ENCODE measurements at regions not wholly inside any gene's neighbourhood (a gene's known extent, or its start where the extent isn't known, plus 50 kb on each side); places are given as distances from the start of the nearest gene placed in this dataset.

DNA sequence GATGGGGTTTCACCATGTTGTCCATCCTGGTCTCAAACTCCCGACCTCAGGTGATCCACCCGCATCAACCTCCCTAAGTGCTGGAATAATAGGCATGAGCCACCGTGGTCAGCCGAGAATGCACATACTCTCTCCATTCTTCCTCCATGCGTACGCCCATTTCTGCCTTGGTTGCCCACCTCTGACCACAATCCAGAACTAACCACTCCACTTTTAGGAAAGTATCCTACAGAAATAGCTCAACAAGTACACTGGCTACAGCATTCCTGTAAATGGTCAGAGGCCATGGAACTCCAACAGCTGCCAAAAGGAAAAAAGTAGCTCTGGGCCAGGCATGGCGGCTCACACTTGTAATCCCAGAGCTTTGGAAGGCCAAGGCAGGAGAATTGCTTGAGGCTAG, 60.7 kb downstream of the IRF2BPL start:
- BruUV-seq (replicated peaks): no TSS peak
- intact Hi-C loops (cut with micrococcal nuclease; ENCODE audit: unreplicated experiment): no loop called here
- CTCF ChIA-PET: interaction anchor here (0.9 to 2.8 kb wide), 4 partner anchors 54 to 102 kb away, joined by 3 to 9 read pairs (median 3); no protein-coding TSS in a partner anchor
- Histone ChIP-seq H3K27ac (ENCODE audit: control insufficient read depth, insufficient read depth) (no peak overlapping the region), H2AFZ (ENCODE audit: control insufficient read depth, low read depth, low read length) (no peak overlapping the region), H3K4me1 (ENCODE audit: control insufficient read depth, insufficient read depth, low read length) (peaks cover 27% of the 10 kb centered on the region), H3K4me3 (no peak overlapping the region), H3K9me3 (replicated peaks; ENCODE audit: control insufficient read depth, insufficient read depth, low read length) (no peaks in the 10 kb centered on the region), H3K79me2 (ENCODE audit: control insufficient read depth, insufficient read depth, low read length) (peaks cover 3% of the 10 kb centered on the region), H3K4me2 (ENCODE audit: control insufficient read depth, insufficient read depth) (no peak overlapping the region), H3K36me3 (ENCODE audit: control insufficient read depth in 2 of 2, insufficient read depth in 2 of 2, low read length in 1 of 2) (no peaks in the 10 kb centered on the region; a peak in 1 of 4 replicates), H4K20me1 (ENCODE audit: control insufficient read depth, insufficient read depth) (no peaks in the 10 kb centered on the region), H3K27me3 (replicated peaks in 1 of 2; ENCODE audit: control insufficient read depth in 2 of 2, insufficient read depth in 2 of 2, low read length in 1 of 2) (no peaks in the 10 kb centered on the region), H3K9ac (ENCODE audit: control insufficient read depth, insufficient read depth, low read length) (no peak overlapping the region)
- DNase-seq (ENCODE audit: low read depth, low spot score) (no peak), FAIRE-seq (no peak), ATAC-seq (no peak)
- in situ Hi-C loops (cut with MboI): no loop called here
- WGBS (ENCODE audit: insufficient coverage, insufficient replicate concordance, low lambda C conversion rate, missing lambda C conversion rate): 88% methylated on average over 7 of the region's 7 CpGs
- RAD21 ChIA-PET (ENCODE audit: unreplicated experiment): interaction anchor here (1.2 to 2.7 kb wide), 5 partner anchors 9 to 60 kb away, joined by 3 to 9 read pairs (median 6); no protein-coding TSS in a partner anchor
- POLR2A ChIA-PET: interaction anchor here (0.5 to 2.1 kb wide), 6 partner anchors 10 to 96 kb away, joined by 3 to 12 read pairs (median 4); no protein-coding TSS in a partner anchor
- SMC1A ChIA-PET (ENCODE audit: uncharacterized antibody, unreplicated experiment): interaction anchor here (1.7 kb wide), 1 partner anchor 10 kb away, joined by 10 read pairs; no protein-coding TSS in a partner anchor
- no peak for TF ChIP-seq WRNIP1 (IDR thresholded peaks at IDR 0.05; ENCODE audit: borderline replicate concordance, low read depth, low read length)
- no peak for TF ChIP-seq RAD21 (IDR thresholded peaks at IDR 0.05; ENCODE audit: insufficient read depth, low read depth, low read length)
- TF ChIP-seq BHLHE40 (IDR thresholded peaks at IDR 0.05; ENCODE audit: borderline replicate concordance in 1 of 2, low read depth in 2 of 2, low read length in 1 of 2): no peak
- no peak for TF ChIP-seq POLR2AphosphoS2 (IDR thresholded peaks at IDR 0.05; ENCODE audit: low read depth, low read length)
- TF ChIP-seq, protein P1, sequence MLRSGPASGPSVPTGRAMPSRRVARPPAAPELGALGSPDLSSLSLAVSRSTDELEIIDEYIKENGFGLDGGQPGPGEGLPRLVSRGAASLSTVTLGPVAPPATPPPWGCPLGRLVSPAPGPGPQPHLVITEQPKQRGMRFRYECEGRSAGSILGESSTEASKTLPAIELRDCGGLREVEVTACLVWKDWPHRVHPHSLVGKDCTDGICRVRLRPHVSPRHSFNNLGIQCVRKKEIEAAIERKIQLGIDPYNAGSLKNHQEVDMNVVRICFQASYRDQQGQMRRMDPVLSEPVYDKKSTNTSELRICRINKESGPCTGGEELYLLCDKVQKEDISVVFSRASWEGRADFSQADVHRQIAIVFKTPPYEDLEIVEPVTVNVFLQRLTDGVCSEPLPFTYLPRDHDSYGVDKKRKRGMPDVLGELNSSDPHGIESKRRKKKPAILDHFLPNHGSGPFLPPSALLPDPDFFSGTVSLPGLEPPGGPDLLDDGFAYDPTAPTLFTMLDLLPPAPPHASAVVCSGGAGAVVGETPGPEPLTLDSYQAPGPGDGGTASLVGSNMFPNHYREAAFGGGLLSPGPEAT (IDR thresholded peaks at IDR 0.05; ENCODE audit: low read depth): no peak
- TF ChIP-seq RFX5 (IDR thresholded peaks at IDR 0.05; ENCODE audit: low read depth, low read length): no peak
- TF ChIP-seq SMAD5 (IDR thresholded peaks at IDR 0.05; ENCODE audit: low read depth): no peak
- TF ChIP-seq, protein P2, sequence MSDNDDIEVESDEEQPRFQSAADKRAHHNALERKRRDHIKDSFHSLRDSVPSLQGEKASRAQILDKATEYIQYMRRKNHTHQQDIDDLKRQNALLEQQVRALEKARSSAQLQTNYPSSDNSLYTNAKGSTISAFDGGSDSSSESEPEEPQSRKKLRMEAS (IDR thresholded peaks at IDR 0.05; ENCODE audit: low read depth, low read length): no peak
- TF ChIP-seq CEBPB (IDR thresholded peaks at IDR 0.05; ENCODE audit: borderline replicate concordance in 1 of 2, low read depth in 2 of 2, low read length in 2 of 2): no peak
- TF ChIP-seq IKZF1 (conservative IDR thresholded peaks at IDR 0.05): no peak
- no peak for TF ChIP-seq RB1 (IDR thresholded peaks at IDR 0.05; ENCODE audit: borderline replicate concordance)
- TF ChIP-seq, protein P3, sequence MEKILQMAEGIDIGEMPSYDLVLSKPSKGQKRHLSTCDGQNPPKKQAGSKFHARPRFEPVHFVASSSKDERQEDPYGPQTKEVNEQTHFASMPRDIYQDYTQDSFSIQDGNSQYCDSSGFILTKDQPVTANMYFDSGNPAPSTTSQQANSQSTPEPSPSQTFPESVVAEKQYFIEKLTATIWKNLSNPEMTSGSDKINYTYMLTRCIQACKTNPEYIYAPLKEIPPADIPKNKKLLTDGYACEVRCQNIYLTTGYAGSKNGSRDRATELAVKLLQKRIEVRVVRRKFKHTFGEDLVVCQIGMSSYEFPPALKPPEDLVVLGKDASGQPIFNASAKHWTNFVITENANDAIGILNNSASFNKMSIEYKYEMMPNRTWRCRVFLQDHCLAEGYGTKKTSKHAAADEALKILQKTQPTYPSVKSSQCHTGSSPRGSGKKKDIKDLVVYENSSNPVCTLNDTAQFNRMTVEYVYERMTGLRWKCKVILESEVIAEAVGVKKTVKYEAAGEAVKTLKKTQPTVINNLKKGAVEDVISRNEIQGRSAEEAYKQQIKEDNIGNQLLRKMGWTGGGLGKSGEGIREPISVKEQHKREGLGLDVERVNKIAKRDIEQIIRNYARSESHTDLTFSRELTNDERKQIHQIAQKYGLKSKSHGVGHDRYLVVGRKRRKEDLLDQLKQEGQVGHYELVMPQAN (conservative IDR thresholded peaks at IDR 0.05): no peak
- TF ChIP-seq FOS (IDR thresholded peaks at IDR 0.05; ENCODE audit: borderline replicate concordance, extremely low read depth, insufficient read length): no peak
- TF ChIP-seq, protein P4, sequence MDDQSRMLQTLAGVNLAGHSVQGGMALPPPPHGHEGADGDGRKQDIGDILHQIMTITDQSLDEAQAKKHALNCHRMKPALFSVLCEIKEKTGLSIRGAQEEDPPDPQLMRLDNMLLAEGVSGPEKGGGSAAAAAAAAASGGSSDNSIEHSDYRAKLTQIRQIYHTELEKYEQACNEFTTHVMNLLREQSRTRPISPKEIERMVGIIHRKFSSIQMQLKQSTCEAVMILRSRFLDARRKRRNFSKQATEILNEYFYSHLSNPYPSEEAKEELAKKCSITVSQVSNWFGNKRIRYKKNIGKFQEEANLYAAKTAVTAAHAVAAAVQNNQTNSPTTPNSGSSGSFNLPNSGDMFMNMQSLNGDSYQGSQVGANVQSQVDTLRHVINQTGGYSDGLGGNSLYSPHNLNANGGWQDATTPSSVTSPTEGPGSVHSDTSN (IDR thresholded peaks at IDR 0.05; ENCODE audit: insufficient replicate concordance, low read depth, low read length): no peak
- TF ChIP-seq EED (IDR thresholded peaks at IDR 0.05; ENCODE audit: low read depth): no peak
- no peak for TF ChIP-seq EP300 (IDR thresholded peaks at IDR 0.05; ENCODE audit: borderline replicate concordance in 1 of 2, control insufficient read depth in 1 of 2, low read depth in 2 of 2, low read length in 2 of 2)

All from GM12878 (cell line).